GM23248 (cell line): ENCODE measurements at regions not wholly inside any gene's neighbourhood (a gene's known extent, or its start where the extent isn't known, plus 50 kb on each side); places are given as distances from the start of the nearest gene placed in this dataset.
"Not testable (repeated sequence)": the region's sequence is repeated elsewhere in the genome, so short reads cannot be mapped to it uniquely, and the experiment has no call there.

Source experiments
- EZH2 ChIP-seq: fragments of 200-600 bp; sonication (generic); IDR thresholded peaks from 2 replicates; pipeline ENCODE4 v1.6.1; 2018; ENCODE audit warnings: antibody characterized with exemption, mild to moderate bottlenecking; ENCODE audit not compliant: insufficient read depth, poor library complexity, severe bottlenecking
- EZH2phosphoT487 ChIP-seq: fragments of 200-600 bp; sonication (generic); IDR thresholded peaks from 2 replicates; pipeline ENCODE4 v1.6.1; 2018; ENCODE audit warnings: antibody characterized with exemption, moderate library complexity, mild to moderate bottlenecking, low read depth; ENCODE audit not compliant: insufficient read depth

DNA sequence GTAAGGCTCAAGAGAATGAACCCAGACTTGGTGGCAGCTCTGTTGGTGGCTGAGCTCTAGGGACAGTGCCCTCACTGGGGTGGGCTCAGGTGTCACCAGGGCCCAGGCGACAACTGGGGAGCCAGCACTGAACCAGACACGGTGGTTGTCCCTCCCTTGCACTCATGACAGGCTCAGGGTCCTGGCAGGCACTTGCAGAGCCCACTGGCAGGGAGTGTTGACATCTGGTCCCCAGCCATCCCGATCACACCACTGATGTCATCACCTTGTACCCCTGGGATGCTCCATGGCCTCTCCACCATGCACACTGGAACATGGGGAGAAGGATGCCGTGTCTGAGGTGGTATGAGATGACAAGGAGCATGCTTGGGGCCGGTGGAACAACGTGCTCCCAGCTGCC is 138.6 kb downstream of the NPIPB11 start:
- not testable (repeated sequence) for TF ChIP-seq EZH2, EZH2phosphoT487
